HG03354 (cell line): ENCODE measurements at regions not wholly inside any gene's neighbourhood (a gene's known extent, or its start where the extent isn't known, plus 50 kb on each side); places are given as distances from the start of the nearest gene placed in this dataset.
"Not testable (repeated sequence)": the region's sequence is repeated elsewhere in the genome, so short reads cannot be mapped to it uniquely, and the experiment has no call there.

Experiments
- ATAC-seq: cut with Tn5 transposase; IDR thresholded peaks from one replicate; pipeline ENCODE4 v1.9.1; 2021; ENCODE audit warnings: mild to moderate bottlenecking; ENCODE audit not compliant: unreplicated experiment, poor library complexity, severe bottlenecking

DNA sequence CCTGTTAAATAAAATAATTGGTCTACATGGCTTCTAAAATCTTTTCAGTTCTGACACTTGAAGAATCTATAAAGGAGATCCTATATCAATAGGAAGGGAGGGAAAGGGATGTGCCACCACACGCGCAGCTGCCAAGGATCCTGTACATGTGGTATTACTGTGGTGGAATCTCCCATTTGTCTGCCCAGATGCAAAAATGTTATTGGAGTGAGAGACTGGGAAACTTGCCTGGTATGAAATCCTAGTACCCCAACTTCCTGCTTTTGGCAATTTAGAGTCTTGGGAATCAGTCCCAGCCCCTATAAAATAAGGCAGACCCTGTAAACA is 81.9 kb upstream of the PICALM start:
- ATAC-seq, result no peak

DNA sequence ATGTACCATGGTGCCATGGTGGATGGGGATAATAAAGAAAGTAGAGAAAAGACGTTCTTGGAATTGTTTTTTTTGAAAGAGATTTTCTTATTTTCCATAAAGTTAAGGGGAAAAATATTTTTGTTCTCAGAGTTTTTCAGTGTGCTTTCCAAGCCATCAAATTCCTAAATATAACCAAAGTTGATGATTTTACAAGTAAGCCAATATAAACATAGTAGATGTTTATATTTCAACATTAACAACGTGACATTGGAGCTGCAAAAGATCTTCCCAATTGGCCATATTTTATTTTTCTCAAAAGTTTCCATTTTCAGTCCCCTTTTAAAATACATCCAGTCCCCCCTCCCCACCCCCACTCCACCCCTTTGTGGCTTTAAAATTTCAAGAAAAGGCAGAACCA is 80.9 kb upstream of the PICALM start:
- no peak for ATAC-seq

DNA sequence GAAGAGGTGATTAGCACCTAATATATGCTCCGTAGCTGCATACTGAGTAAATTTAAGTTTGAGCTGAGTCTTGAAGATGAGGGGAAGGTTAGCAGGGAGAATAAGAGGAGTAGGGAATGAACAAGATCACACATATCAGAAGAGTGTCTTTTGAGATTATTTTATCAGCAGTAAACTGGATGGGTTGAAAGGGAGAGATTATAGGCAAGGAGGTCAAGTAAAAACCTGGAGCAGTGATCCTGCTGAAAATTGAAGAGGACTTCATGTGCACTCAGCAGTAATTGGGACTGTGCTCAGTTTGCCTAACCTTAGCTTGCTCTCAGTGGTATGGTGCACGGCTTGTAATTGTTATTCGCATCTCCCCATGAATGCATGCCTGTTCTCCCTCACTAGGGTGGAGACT is 79.5 kb upstream of the PICALM start:
- no peak for ATAC-seq

DNA sequence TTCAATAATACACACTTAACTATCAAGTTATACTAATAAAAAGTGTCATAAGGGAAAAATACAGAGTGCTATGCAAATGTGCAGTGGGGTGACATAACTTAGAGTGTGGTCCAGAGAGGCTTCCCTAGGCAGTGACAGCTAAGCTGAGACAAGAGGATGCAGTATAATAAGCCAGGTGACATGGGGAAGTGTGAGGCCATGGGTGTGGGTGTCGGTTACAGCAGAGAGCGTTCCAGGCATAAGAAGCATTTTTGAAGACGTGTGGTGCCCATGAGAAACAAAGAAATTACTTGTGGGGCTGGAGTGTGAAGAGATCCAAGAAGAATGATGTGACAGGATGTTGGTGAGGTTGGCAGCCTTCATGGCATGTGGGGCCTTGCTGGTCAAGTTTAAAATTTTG is 78.1 kb upstream of the PICALM start:
- no peak for ATAC-seq

DNA sequence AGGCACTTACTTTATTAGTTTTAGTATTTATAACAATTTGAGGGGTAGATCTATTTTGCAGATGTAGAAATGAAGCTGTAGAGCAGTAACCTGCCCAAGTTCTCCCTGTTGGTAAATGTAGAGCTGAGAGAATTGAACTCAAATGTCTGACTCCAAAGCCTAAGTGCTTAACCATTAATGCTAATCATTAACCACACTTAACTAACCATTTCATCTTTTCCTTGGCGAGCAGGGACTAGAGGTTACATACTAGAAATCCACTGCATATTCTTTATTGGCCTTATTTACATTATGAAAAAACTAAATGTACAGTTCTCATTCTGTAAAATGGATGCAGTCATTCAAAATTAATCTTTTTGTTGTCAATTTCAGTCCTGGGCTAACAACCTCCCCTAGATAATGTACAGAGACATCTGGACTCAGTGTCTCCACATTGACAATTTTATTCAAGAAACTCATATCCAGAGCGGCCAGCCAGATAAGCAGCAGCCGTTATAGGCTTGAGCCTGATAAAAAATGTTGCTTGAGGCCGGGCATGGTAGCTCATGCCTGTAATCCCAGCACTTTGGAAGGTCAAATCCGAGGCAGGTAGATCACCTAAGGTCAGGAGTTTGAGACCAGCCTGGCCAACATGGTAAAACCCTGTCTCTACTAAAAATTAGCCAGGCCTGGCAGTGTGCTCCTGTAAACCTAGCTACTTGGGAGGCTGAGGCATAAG is 76.7 kb upstream of the PICALM start:
- ATAC-seq, result peak; percentile 56

DNA sequence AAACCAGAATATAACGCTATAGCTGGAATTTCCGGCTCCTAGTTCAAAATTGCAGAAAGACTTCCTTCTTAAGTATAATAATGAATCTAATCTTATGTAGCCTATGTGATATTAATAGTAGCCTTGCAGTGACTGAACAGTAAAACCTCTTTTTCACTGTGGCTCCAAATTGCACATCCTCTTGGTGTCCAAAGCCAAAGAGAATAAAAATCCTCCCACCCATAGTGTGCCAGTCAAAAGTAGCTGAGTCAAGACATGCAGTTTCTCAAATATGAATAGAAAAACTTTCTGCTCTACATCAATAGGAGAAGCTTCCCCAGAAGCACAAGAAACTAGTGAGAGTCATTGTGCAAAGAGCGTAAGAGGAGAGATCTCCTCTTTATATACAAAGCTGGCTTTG is 76.0 kb upstream of the PICALM start:
- peak; percentile 21 for ATAC-seq

DNA sequence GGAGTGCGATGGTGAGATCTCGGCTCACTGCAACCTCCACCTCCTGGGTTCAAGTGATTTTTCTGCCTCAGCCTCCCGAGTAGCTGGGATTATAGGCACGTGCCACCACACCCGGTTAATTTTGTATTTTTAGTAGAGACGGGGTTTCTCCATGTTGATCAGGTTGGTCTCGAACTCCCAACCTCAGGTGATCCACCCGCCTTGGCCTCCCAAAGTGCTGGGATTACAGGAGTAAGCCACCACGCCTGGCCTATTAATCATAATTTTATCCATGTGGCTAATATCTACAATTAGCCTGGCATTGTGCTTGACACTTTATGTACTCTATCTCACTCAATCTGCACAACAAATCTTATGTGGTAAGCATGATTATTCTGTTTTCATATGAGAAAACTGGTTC is 75.2 kb upstream of the PICALM start:
- ATAC-seq, result not testable (repeated sequence)

DNA sequence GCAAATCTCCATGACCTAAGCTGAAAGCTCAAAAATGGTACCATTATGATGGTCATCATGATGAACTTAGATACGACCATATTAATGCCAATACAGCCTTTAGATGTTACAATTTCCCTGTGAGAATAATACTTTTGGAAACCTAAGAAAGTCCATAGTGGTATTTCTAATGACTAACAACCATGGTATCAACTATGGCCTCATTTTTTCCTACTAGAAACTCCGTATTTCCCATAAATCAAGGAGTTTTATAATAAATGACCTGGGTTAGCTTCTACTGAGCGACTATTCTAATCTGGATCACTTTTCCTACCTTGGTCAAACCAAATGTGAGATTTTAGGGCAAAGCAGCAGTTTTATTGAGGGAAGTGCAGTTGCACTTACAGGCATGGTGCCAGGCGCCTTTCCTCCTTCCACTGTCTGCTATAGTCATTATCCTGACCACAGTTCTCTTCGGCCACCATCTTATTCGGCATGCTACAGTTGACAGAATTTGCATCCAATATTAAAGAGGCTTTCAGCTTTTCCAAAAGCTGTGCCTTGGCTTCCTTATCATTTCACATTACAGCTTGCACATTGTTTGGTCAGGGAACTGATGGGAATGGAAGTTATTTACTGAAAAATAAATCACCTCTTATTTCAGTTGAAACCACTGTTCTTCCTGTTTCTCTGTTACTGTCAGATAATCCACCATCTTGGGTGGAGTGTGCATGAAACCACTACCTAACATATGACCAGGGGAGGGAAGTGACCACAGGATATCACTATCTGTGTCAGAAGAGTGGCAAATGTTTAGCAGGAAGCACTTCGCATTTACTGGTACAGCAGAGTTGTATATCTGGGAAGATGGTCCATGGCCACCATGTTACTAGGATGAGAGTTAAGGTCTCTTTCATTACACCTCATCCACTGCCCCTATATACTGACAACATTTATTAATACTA is 74.5 kb upstream of the PICALM start:
- no peak for ATAC-seq

DNA sequence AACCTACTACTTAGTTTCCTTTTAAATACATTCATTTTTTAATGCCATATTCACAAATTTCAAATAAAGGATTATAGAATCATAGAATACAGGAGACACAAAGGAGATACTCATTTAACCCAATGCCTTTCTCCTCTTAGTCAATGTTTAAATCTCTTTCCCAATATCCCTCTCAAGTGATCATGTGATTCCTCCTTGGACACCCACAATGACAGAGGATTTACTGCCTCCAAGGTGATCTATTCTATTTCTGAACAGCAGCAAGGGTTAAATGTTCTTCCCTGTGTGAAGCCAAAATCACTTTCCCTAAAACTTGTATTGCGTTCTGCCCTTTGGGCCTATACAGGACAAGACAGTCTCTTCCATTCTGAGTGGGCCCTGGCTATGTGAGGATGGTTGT is 73.3 kb upstream of the PICALM start:
- no peak for ATAC-seq

DNA sequence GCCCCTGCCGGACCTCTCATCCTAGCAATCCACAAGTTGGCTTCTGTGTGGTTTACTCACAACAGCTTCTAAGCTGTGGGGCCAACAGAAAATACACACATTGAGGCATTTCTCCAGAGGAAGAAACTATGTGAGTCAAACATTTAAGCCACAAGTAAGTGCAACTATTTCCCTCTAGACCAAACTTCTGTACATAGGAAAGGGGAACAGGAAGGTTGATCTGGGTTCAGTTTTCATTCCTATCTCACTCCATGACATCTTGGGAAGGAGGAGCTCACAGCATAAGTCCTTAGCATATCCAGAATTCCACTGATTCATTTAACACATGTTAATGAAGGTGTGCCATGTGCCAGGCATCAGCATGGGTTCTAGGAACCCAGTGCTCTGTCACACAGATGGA is 72.8 kb upstream of the PICALM start:
- no peak for ATAC-seq

DNA sequence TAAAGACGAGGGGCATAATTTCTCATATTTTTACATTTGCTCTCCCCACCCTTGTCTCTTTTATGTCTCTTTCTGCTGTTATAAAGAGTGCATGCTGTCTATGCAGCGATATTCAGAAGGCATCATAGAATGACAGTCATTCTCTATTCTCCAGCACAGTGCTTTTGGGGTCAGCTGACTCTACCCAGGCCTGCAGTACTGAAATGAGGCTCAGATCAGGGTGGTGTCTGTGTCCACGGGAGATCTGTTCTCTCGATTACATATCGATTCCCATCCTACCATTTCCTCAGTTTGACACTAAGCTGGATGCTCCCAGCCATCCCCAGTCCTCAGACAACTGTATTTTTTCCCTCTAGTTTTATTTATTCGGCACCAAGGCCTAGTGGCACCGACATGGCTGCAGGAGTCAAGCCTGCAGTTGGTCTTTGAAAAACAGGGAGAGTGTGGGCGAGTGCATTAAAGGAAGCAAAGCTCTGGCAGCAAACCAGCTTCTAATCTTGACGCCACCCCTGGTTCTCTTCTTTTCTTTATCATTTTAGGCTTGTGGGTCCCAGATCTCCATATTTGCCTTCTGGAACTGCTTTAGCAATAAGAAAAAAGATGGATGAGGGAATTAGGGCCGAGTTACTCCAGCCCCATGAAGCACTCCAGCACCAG is 71.6 kb upstream of the PICALM start:
- no peak for ATAC-seq

DNA sequence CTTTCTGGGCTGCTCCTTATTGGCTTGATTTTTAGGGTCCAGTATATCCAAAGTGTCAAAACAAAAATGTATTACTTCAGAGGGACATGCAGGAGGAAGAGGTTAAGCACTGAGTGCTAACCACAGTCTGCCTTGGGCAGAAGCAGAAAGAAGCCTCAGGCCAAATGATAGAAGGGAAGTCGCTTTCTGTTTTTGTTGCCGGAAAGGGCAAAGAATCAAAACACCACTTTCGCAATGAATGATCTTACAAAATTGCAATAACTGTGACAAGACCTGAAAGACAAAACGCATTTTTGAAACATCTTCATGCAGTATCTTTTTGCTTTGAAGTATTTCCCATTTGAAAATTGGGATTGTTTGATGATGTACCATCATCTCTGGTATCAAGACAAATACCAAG is 70.1 kb upstream of the PICALM start:
- ATAC-seq, result peak; percentile 71

DNA sequence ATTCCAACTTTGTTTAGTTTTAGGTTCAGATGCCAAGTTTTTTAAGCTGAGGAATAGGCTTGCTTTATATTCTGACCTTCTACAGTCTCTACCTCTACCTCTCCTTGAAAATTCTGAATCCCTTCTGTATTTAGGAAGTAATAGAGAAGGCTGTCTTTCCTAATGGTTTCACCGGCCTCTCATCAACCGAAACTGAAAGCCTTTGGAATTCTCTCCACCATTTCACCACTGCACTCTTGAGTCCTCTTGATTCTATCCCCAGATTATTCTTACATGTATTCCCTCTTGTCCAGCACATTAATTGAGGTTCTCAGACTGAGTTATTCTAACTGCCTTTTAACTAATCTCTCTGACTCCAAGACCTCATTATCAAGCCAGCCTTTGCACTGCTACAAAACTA is 67.7 kb upstream of the PICALM start:
- ATAC-seq, result no peak

DNA sequence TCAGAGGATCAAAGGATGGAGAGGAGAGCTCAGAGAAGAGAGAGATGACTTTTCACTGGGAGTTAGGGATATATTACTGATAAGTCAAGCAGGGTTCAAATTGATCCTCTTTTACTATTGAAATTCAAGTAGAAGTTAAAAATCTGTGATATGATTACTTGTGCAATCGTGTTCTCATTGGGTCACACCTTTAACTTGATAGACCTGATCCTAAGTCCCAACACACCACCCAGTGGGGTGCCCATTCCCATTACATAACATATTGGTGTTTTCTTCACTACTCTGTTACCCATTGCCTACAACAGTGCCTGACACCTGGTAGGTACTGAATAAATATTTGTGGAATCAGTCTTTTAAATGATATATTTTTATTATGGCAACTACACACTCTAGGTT is 66.4 kb upstream of the PICALM start:
- no peak for ATAC-seq

DNA sequence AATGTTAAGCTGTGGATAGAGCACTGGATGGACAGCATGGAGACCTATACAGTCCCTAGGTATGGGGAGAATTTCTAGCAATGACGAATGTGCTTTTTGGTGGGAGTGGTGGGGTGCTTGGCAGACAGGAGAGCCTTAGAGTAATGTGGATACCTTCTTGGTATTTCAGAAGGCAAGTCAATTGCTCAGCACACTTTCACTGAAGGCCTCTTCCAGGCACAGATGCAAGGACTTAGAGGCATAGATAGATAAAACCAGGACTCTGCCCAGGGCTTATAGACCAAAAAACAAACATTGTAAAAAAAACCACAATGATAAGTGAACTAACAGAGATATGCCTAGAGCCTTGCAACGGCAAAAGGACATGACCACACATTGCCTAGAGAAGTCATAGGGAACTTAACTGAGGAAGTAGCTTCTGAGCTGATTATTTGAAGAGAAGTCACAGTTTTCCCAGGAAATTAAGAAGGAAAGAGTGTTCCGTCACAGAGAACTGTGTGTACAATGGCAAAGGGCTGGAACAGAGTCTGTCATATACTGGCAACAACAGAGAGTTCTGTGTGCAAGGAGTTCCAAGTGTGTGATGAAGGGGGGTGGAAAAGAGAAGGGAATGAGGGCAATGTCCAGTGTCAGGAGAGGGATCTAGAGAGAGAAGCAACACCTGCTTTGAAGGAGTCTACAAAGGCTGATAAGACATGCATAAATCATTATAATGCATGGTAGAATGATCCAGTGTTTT is 65.9 kb upstream of the PICALM start:
- ATAC-seq, result no peak

DNA sequence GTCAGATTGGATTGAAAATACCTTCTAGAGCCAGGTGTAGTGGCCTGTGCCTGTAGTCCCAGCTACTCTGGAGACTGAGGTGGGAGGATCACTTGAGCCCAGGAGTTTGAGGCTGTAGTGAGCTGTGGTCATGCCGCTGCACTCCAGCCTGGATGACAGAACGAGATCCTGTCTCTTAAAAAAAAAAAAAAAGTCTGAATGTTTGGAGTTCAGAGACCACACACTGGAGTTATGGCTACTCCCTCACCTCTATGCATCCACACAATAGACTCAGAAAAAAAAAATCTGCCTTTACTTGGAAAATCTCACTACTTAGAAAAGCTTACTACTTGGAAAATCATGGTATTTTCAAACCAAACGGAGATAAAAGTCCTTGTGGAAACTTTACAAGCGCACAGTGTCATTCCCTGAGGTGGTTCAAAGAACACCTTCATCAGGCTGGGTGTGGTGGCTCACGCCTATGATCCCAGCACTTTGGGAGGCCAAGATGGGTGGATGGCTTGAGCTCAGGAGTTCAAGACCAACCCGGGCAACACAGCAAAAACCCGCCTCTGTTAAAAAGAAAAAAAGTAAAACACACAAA is 63.9 kb upstream of the PICALM start:
- ATAC-seq, result no peak

DNA sequence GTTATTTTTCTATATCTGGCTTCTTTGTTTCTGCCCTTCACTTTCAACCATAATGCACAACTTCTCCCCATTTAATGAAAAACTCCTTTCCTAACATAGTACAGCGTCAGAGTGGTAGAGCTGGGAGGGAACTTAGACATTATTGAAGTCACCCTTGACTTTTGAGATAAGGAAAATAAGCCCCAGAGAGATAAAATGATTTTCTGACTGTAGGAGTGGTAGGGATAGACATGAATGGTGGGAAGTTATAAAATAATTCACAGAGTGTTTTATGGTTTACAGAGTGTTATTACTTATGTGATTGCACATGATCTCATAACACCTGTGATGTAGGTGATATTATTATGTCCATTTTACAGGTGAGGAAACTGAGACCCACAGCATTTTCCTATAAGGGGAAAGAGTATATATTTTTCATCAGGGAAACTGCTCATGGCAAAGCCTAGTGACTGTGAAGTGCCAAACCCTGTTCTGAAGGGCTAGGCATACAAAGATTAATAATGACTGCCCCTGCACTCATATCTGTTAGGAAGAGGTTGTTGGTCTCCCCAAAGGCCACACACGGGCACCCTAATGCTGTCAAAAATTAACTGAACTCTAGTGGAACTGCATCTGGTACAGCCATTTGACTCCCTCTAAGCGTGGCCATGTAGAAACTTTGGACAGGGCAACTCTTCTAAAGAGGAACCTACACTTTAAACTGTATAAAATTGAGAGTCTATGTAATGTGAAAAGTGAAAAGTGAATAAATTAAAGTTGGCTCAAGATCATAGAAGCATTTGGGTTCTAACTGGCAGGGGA is 61.1 kb upstream of the PICALM start:
- ATAC-seq, result peak; percentile 73

DNA sequence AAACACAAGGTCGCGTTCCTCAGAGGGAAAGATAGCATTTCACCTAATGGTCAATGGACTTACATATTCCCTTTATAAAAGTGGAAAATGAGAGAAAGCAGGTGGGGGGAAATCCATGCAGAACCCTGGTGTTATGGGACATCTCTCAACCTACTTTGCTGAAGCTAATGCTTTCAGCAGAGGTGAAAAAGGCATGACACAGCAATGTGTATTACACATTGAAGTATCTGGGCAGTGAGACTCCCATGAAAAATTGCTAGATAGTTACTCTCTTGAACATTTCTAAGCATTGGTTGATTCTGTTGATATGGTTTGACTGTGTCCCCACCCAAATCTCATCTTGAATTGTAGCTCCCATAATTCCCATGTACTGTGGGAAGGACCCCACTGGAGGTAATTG is 60.0 kb upstream of the PICALM start:
- no peak for ATAC-seq

DNA sequence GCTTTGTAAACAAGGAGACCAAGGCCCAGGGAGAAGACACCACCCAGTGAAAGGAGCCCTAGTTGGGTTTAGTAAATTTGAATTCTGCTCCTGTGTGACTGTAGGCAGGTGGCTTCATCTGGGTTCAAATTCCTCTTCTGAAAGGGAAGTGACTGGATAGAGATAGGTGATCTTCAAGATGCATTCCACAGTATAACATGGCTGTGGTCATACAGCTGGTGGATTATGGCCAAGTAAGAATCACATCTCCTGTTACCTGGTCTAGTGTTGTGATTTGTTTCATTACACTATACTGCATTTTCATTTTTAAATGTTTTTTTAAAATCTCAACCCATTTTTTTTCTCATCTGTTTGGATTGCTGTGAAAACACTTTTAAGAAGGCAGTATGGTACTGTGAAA is 58.0 kb upstream of the PICALM start:
- no peak for ATAC-seq
